Activated CD8-positive, alpha-beta memory T cell treated with anti-CD3 and anti-CD28 coated beads for 24 hours (primary cell): ENCODE measurements at regions not wholly inside any gene's neighbourhood (a gene's known extent, or its start where the extent isn't known, plus 50 kb on each side); places are given as distances from the start of the nearest gene placed in this dataset.

Source experiments
- DNase-seq: peaks from one replicate; pipeline ENCODE4 v3.0.0-alpha.2; 2020

GRCh38 chr15:93141371-93141794 is 52.4 kb upstream of the RGMA start:
- peak; percentile 62 for DNase-seq

- DNase-seq: no peak
Observed at GRCh38 chr15:93139436-93139835, 50.4 kb upstream of the RGMA start.

GRCh38 chr15:93138681-93139250 is 49.8 kb upstream of the RGMA start:
- DNase-seq: no peak
